GM12878 (cell line): ENCODE measurements at regions not wholly inside any gene's neighbourhood (a gene's known extent, or its start where the extent isn't known, plus 50 kb on each side); places are given as distances from the start of the nearest gene placed in this dataset.

Experiments
- ATAC-seq: fragments of 200-7000 bp; cut with Tn5 transposase; 3 replicates; pipeline ENCODE4 v1.9.1; 2020; ENCODE audit warnings: mild to moderate bottlenecking, moderate library complexity
- BruUV-seq: library from RNA; stranded (reverse); fragments of 400-500 nt; replicated peaks from 2 replicates; lab custom pipeline; 2021; lab: Mats Ljungman, UMichigan
- CTCF ChIA-PET: fragments of 300-600 bp; sonication (Branson Sonifier 250); formaldehyde crosslinking; extraction: SDS; loops from one replicate; lab custom pipeline; 2021; ENCODE audit warnings: inconsistent platforms; lab: Yijun Ruan, JAX
- POLR2A ChIA-PET: fragments of 350-600 bp; formaldehyde crosslinking; extraction: SDS; loops from one replicate; lab custom pipeline; 2021; ENCODE audit warnings: inconsistent platforms; lab: Charles Lee
- RAD21 ChIA-PET: fragments of 300-600 bp; sonication (Branson Sonifier 250); formaldehyde crosslinking; loops from one replicate; lab custom pipeline; 2023; ENCODE audit warnings: antibody characterized with exemption; ENCODE audit not compliant: unreplicated experiment; lab: Charles Lee
- SMC1A ChIA-PET: fragments of 300-600 bp; sonication (Branson Sonifier 250); formaldehyde crosslinking; loops from one replicate; lab custom pipeline; 2023; ENCODE audit not compliant: unreplicated experiment, uncharacterized antibody; lab: Charles Lee
- DNase-seq: peaks from one replicate; pipeline ENCODE4 v3.0.0-alpha.2; 2011; ENCODE audit warnings: low read depth, low spot score
- FAIRE-seq: peaks from 3 replicates; lab custom pipeline; 2011; peaks lifted over from hg19 to GRCh38; lab: Jason Lieb, UNC
- H2AFZ ChIP-seq: 2 replicates; pipeline ENCODE4 v1.6.0; 2011; ENCODE audit warnings: low read depth, low read length, control low read depth; ENCODE audit not compliant: control insufficient read depth
- H3K27ac ChIP-seq: 2 replicates; pipeline ENCODE4 v1.5.1; 2011; ENCODE audit warnings: control low read depth; ENCODE audit not compliant: control insufficient read depth, insufficient read depth
- H3K27me3 ChIP-seq, 2 experiments: replicated peaks in 1 of 2; 2 replicates each; pipeline versions ENCODE4 v1.6.0 to v1.6.1; 2011; ENCODE audit warnings: low read length in 1 of 2; ENCODE audit not compliant: control insufficient read depth in 2 of 2, insufficient read depth in 2 of 2
- H3K36me3 ChIP-seq, 2 experiments: 2 replicates each; pipeline ENCODE4 v1.5.1; 2011; ENCODE audit warnings: low read length in 1 of 2; ENCODE audit not compliant: control insufficient read depth in 2 of 2, insufficient read depth in 2 of 2
- H3K4me1 ChIP-seq: 2 replicates; pipeline ENCODE4 v1.6.1; 2011; ENCODE audit warnings: mild to moderate bottlenecking, low read length, moderate library complexity, mixed read lengths; ENCODE audit not compliant: control insufficient read depth, insufficient read depth
- H3K4me2 ChIP-seq: 2 replicates; pipeline ENCODE4 v1.6.0; 2011; ENCODE audit warnings: control low read depth; ENCODE audit not compliant: control insufficient read depth, insufficient read depth
- H3K4me3 ChIP-seq: fragments of 200-600 bp; sonication (generic); 2 replicates; pipeline ENCODE4 v1.5.1; 2016
- H3K79me2 ChIP-seq: 2 replicates; pipeline ENCODE4 v1.6.0; 2011; ENCODE audit warnings: low read length; ENCODE audit not compliant: control insufficient read depth, insufficient read depth
- H3K9ac ChIP-seq: 2 replicates; pipeline ENCODE4 v1.8.0; 2011; ENCODE audit warnings: low read length, control low read depth, mixed read lengths; ENCODE audit not compliant: control insufficient read depth, insufficient read depth
- H3K9me3 ChIP-seq: replicated peaks from 3 replicates; pipeline ENCODE4 v1.5.1; 2011; ENCODE audit warnings: mild to moderate bottlenecking, low read length; ENCODE audit not compliant: control insufficient read depth, insufficient read depth
- H4K20me1 ChIP-seq: 2 replicates; pipeline ENCODE4 v1.6.0; 2011; ENCODE audit not compliant: control insufficient read depth, insufficient read depth
- BCL11A ChIP-seq: IDR thresholded peaks from 2 replicates; pipeline ENCODE4 v1.6.1; 2011; ENCODE audit warnings: low read depth, low read length
- BHLHE40 ChIP-seq, 2 experiments: fragments of 450-650 bp in 1 of 2; IDR thresholded peaks; 2 replicates each; pipeline ENCODE4 v1.6.1; 2011 to 2017; ENCODE audit warnings: low read depth in 2 of 2, borderline replicate concordance in 1 of 2, improper control_type of control experiment in 1 of 2, low read length in 1 of 2, mild to moderate bottlenecking in 1 of 2
- CBFB ChIP-seq: IDR thresholded peaks from 2 replicates; pipeline ENCODE4 v1.6.1; 2016; ENCODE audit warnings: antibody characterized with exemption, low read depth
- CREB1 ChIP-seq: IDR thresholded peaks from 2 replicates; pipeline ENCODE4 v1.6.1; 2012; ENCODE audit warnings: low read depth, mild to moderate bottlenecking, inconsistent platforms
- HCFC1 ChIP-seq: fragments of 150-350 bp; IDR thresholded peaks from 2 replicates; pipeline ENCODE4 v1.6.1; 2014; ENCODE audit warnings: low read length
- KLF5 ChIP-seq: fragments of 450-650 bp; IDR thresholded peaks from 2 replicates; pipeline ENCODE4 v1.6.1; 2014; ENCODE audit warnings: mild to moderate bottlenecking; ENCODE audit not compliant: partially characterized antibody
- MAX ChIP-seq: IDR thresholded peaks from 2 replicates; pipeline ENCODE4 v1.6.1; 2012; ENCODE audit warnings: low read depth, low read length, improper control_type of control experiment
- NFXL1 ChIP-seq: fragments of 450-650 bp; IDR thresholded peaks from 2 replicates; pipeline ENCODE4 v1.6.1; 2017; ENCODE audit warnings: antibody characterized with exemption, mild to moderate bottlenecking, borderline replicate concordance
- NR2F1 ChIP-seq: fragments of 450-650 bp; conservative IDR thresholded peaks from 2 replicates; pipeline ENCODE4 v1.6.1; 2017; ENCODE audit warnings: mild to moderate bottlenecking
- RUNX3 ChIP-seq: IDR thresholded peaks from 2 replicates; pipeline ENCODE4 v1.6.1; 2012; ENCODE audit warnings: low read length, inconsistent platforms
- ZNF384 ChIP-seq: IDR thresholded peaks from 2 replicates; pipeline ENCODE4 v1.6.1; 2012; ENCODE audit warnings: low read depth, mild to moderate bottlenecking, low read length, improper control_type of control experiment, borderline replicate concordance
- WGBS: methylation state at CpG from one replicate; pipeline ENCODE4 v1.1.6; 2016; ENCODE audit warnings: low lambda C conversion rate; ENCODE audit not compliant: insufficient replicate concordance, insufficient coverage; ENCODE audit errors: missing lambda C conversion rate; 5-methylcytosine and 5-hydroxymethylcytosine counted together
- in situ Hi-C: fragments of 300-500 bp; cut with MboI; formaldehyde crosslinking; loops from 9 replicates; pipeline ENCODE4 v1.14.3; 2018; ENCODE audit warnings: mixed read lengths
- intact Hi-C: fragments of 100-400 bp; cut with micrococcal nuclease; formaldehyde crosslinking; loops from one replicate; pipeline ENCODE4 v1.14.2; 2022; ENCODE audit not compliant: unreplicated experiment
- TF ChIP-seq, protein P1 (sequence below): fragments of 450-650 bp; formaldehyde crosslinking; IDR thresholded peaks from 2 replicates; pipeline ENCODE4 v1.5.0; 2022; ENCODE audit warnings: mild to moderate bottlenecking, missing genetic modification characterization
- TF ChIP-seq, protein P2 (sequence below): IDR thresholded peaks from 2 replicates; pipeline ENCODE4 v1.6.1; 2011; ENCODE audit warnings: low read depth, mild to moderate bottlenecking, low read length, moderate library complexity, borderline replicate concordance; ENCODE audit errors: extremely low read depth
- TF ChIP-seq, protein P3 (sequence below): IDR thresholded peaks from 2 replicates; pipeline ENCODE4 v1.6.1; 2012; ENCODE audit warnings: mild to moderate bottlenecking, low read depth, low read length

- SMC1A ChIA-PET: no interaction called here
- no peak overlapping the region for H2AFZ ChIP-seq
- WGBS: 82% methylated on average over 10 of the region's 10 CpGs
- no peaks in the 10 kb centered on the region for H4K20me1 ChIP-seq
- BruUV-seq: no TSS peak
- no peaks in the 10 kb centered on the region for H3K4me1 ChIP-seq
- CTCF ChIA-PET: no interaction called here
- intact Hi-C loops: no loop called here
- no peaks in the 10 kb centered on the region for H3K9me3 ChIP-seq
- no peaks in the 10 kb centered on the region for H3K79me2 ChIP-seq
- DNase-seq (no peak), FAIRE-seq (no peak), ATAC-seq (no peak)
- H3K4me2 ChIP-seq: no peak overlapping the region
- RAD21 ChIA-PET: no interaction called here
- H3K27ac ChIP-seq: no peak overlapping the region
- in situ Hi-C loops: no loop called here
- no peak overlapping the region for H3K9ac ChIP-seq
- POLR2A ChIA-PET: no interaction called here
- H3K27me3 ChIP-seq: no peaks in the 10 kb centered on the region
- no peaks in the 10 kb centered on the region for H3K36me3 ChIP-seq
- no peak overlapping the region for H3K4me3 ChIP-seq
- TF ChIP-seq NR2F1: no peak
- TF ChIP-seq CBFB: no peak
- TF ChIP-seq NFXL1: no peak
- TF ChIP-seq, protein P1, sequence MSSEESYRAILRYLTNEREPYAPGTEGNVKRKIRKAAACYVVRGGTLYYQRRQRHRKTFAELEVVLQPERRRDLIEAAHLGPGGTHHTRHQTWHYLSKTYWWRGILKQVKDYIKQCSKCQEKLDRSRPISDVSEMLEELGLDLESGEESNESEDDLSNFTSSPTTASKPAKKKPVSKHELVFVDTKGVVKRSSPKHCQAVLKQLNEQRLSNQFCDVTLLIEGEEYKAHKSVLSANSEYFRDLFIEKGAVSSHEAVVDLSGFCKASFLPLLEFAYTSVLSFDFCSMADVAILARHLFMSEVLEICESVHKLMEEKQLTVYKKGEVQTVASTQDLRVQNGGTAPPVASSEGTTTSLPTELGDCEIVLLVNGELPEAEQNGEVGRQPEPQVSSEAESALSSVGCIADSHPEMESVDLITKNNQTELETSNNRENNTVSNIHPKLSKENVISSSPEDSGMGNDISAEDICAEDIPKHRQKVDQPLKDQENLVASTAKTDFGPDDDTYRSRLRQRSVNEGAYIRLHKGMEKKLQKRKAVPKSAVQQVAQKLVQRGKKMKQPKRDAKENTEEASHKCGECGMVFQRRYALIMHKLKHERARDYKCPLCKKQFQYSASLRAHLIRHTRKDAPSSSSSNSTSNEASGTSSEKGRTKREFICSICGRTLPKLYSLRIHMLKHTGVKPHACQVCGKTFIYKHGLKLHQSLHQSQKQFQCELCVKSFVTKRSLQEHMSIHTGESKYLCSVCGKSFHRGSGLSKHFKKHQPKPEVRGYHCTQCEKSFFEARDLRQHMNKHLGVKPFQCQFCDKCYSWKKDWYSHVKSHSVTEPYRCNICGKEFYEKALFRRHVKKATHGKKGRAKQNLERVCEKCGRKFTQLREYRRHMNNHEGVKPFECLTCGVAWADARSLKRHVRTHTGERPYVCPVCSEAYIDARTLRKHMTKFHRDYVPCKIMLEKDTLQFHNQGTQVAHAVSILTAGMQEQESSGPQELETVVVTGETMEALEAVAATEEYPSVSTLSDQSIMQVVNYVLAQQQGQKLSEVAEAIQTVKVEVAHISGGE (CRISPR knock-in tag): no peak
- TF ChIP-seq MAX: no peak
- TF ChIP-seq RUNX3: no peak
- no peak for TF ChIP-seq CREB1
- TF ChIP-seq, protein P2, sequence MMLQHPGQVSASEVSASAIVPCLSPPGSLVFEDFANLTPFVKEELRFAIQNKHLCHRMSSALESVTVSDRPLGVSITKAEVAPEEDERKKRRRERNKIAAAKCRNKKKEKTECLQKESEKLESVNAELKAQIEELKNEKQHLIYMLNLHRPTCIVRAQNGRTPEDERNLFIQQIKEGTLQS: no peak
- TF ChIP-seq, protein P3, sequence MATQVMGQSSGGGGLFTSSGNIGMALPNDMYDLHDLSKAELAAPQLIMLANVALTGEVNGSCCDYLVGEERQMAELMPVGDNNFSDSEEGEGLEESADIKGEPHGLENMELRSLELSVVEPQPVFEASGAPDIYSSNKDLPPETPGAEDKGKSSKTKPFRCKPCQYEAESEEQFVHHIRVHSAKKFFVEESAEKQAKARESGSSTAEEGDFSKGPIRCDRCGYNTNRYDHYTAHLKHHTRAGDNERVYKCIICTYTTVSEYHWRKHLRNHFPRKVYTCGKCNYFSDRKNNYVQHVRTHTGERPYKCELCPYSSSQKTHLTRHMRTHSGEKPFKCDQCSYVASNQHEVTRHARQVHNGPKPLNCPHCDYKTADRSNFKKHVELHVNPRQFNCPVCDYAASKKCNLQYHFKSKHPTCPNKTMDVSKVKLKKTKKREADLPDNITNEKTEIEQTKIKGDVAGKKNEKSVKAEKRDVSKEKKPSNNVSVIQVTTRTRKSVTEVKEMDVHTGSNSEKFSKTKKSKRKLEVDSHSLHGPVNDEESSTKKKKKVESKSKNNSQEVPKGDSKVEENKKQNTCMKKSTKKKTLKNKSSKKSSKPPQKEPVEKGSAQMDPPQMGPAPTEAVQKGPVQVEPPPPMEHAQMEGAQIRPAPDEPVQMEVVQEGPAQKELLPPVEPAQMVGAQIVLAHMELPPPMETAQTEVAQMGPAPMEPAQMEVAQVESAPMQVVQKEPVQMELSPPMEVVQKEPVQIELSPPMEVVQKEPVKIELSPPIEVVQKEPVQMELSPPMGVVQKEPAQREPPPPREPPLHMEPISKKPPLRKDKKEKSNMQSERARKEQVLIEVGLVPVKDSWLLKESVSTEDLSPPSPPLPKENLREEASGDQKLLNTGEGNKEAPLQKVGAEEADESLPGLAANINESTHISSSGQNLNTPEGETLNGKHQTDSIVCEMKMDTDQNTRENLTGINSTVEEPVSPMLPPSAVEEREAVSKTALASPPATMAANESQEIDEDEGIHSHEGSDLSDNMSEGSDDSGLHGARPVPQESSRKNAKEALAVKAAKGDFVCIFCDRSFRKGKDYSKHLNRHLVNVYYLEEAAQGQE: no peak
- no peak for TF ChIP-seq ZNF384
- TF ChIP-seq KLF5: no peak
- no peak for TF ChIP-seq BHLHE40 (IDR thresholded peaks at IDR 0.05; ENCODE audit: borderline replicate concordance in 1 of 2, low read depth in 2 of 2, low read length in 1 of 2)
- no peak for TF ChIP-seq HCFC1
- TF ChIP-seq BCL11A: no peak
Observed at GRCh38 chr2:65701191-65701590, 268.8 kb upstream of the SPRED2 start.
